Nephron progenitor cell (in vitro differentiated cells): ENCODE measurements at regions not wholly inside any gene's neighbourhood (a gene's known extent, or its start where the extent isn't known, plus 50 kb on each side); places are given as distances from the start of the nearest gene placed in this dataset.

Experiments used
- DNase-seq: peaks from one replicate; pipeline ENCODE4 v3.0.0; 2021
- H3K27ac Mint-ChIP-seq: 2 replicates; pipeline ENCODE4 v1.8.0; 2021; ENCODE audit warnings: mild to moderate bottlenecking, moderate library complexity, mixed read lengths
- H3K27me3 Mint-ChIP-seq: 2 replicates; pipeline ENCODE4 v1.8.0; 2021; ENCODE audit warnings: mild to moderate bottlenecking, low read depth, mixed read lengths; ENCODE audit not compliant: poor library complexity
- H3K36me3 Mint-ChIP-seq: 2 replicates; pipeline ENCODE4 v1.8.0; 2021; ENCODE audit warnings: low read depth, mixed read lengths
- H3K4me1 Mint-ChIP-seq: 2 replicates; pipeline ENCODE4 v1.8.0; 2021; ENCODE audit warnings: mixed read lengths
- H3K4me3 Mint-ChIP-seq: 2 replicates; pipeline ENCODE4 v1.8.0; 2021; ENCODE audit warnings: mild to moderate bottlenecking, moderate library complexity, mixed read lengths
- H3K9me3 Mint-ChIP-seq: 2 replicates; pipeline ENCODE4 v1.8.0; 2021; ENCODE audit warnings: mild to moderate bottlenecking, moderate library complexity, mixed read lengths
- TF ChIP-seq, protein P1 (sequence below): fragments of 200-600 bp; sonication (generic); IDR thresholded peaks from 2 replicates; pipeline ENCODE4 v1.5.0; 2021; ENCODE audit warnings: antibody characterized with exemption

DNA sequence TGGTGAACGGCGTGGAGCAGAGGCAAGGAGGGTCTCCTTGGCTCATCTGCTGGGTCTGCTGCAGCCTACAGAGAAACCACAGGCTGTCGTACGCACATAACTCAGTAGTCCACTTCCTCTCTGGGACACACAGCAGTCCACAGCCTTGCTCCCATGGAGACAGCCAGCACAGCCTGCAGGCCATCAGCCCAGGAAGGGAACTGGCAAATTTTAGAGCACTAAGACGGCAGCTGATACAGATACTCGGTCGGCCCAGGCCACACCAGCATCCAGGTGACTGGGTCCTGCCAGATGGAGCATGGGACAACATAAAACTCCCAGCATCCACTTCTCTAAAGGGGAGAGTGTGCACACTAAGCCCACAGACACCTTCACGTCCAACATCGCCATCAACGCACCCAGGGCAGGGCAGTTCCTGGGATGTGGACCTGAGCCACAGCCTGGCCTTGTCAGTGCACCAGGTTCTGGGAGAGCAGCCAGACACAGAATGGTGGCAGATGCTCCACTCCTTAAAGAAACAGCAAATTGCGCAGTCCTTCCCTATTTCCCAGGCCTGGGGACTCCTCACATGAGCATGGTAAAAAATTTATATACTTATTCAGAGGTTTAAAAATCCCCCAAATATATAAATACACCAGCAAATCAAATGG lies 247.1 kb upstream of the RAB4A start:
- no peaks in the 10 kb centered on the region for H3K36me3 Mint-ChIP-seq
- H3K9me3 Mint-ChIP-seq = no peaks in the 10 kb centered on the region
- no peak overlapping the region for H3K4me3 Mint-ChIP-seq
- no peak overlapping the region for H3K27ac Mint-ChIP-seq
- peaks cover 6% of the 10 kb centered on the region for H3K27me3 Mint-ChIP-seq
- peaks cover 64% of the 10 kb centered on the region for H3K4me1 Mint-ChIP-seq
- TF ChIP-seq, protein P1, sequence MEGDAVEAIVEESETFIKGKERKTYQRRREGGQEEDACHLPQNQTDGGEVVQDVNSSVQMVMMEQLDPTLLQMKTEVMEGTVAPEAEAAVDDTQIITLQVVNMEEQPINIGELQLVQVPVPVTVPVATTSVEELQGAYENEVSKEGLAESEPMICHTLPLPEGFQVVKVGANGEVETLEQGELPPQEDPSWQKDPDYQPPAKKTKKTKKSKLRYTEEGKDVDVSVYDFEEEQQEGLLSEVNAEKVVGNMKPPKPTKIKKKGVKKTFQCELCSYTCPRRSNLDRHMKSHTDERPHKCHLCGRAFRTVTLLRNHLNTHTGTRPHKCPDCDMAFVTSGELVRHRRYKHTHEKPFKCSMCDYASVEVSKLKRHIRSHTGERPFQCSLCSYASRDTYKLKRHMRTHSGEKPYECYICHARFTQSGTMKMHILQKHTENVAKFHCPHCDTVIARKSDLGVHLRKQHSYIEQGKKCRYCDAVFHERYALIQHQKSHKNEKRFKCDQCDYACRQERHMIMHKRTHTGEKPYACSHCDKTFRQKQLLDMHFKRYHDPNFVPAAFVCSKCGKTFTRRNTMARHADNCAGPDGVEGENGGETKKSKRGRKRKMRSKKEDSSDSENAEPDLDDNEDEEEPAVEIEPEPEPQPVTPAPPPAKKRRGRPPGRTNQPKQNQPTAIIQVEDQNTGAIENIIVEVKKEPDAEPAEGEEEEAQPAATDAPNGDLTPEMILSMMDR = no peak
- no peak for DNase-seq

DNA sequence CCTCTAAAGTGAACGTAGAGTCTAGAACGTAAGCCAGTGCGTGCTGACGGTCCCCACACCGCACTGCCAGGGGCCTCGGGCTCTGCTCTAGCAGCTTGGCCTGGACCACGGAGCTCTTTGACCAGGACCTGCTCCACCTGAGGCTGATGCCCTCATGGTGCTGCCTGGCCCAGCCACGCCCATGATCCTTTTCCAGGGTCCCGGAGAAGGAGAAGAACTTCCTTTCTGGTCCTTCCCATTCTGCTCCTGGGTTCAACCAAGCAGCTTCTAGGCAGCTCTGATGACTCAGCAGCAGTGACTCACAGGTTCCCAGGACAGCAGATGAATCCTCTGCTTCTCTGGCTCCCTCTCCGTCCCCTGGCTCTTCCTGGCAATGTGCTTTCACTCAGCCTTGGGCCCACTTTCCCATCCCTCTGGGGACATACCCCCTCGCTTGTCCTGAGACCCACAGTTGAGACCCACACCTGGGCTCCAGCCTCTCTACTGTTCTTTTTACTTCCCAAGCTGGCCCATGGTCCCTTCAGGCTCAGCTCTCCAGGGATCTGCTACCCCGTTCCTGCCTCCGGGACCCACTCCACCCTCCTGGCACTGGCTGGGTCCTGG lies 246.3 kb upstream of the RAB4A start:
- TF ChIP-seq, protein P1 = no peak
- Mint-ChIP-seq H3K27ac (no peak overlapping the region), H3K27me3 (peaks cover 10% of the 10 kb centered on the region), H3K9me3 (no peaks in the 10 kb centered on the region), H3K4me3 (no peak overlapping the region), H3K36me3 (no peaks in the 10 kb centered on the region), H3K4me1 (peaks cover 73% of the 10 kb centered on the region)
- DNase-seq = no peak

DNA sequence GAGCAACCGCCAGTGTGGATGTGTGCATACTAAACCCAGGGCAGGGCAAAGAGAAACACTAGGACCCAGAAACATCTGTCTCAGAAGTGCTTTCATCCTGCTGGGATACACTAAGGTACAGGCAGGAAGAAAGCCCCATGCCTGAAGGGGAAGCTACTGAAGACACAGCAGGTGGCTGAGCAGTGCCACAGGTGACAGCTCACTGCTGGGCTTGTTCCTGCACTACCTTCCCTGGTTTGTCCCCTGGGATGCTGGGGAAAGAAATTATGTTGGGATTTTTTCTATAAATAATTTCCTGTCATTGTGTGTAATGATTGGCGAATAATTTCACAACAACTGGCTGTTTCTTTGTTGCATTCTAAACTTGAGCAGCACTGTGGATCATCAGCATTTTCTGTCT lies 245.3 kb upstream of the RAB4A start:
- no peaks in the 10 kb centered on the region for H3K36me3 Mint-ChIP-seq
- H3K4me3 Mint-ChIP-seq = no peak overlapping the region
- H3K9me3 Mint-ChIP-seq = no peaks in the 10 kb centered on the region
- TF ChIP-seq, protein P1 = no peak
- DNase-seq = no peak
- peaks cover 10% of the 10 kb centered on the region for H3K27me3 Mint-ChIP-seq
- H3K4me1 Mint-ChIP-seq = peaks cover 80% of the 10 kb centered on the region
- no peak overlapping the region for H3K27ac Mint-ChIP-seq

DNA sequence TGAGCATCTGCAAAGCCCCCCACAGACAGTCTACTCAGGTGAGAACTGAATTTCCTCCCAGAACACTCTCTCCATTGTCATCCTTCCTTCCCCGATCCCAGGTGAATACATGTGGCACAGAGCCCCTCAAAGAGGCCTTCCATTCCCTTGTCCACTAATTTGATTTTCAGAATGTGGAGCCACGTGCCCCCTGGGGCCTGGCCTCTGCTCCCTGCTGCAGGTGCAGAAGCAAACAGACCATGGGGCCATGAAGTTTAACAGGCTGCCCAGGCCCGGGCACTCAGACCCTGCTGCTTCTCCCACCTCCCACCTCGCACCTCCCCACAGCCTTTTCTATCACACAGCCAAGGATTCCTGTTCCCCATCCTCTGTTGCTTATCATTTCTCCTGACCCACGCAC lies 243.8 kb upstream of the RAB4A start:
- H3K4me1 Mint-ChIP-seq = peaks cover 95% of the 10 kb centered on the region

DNA sequence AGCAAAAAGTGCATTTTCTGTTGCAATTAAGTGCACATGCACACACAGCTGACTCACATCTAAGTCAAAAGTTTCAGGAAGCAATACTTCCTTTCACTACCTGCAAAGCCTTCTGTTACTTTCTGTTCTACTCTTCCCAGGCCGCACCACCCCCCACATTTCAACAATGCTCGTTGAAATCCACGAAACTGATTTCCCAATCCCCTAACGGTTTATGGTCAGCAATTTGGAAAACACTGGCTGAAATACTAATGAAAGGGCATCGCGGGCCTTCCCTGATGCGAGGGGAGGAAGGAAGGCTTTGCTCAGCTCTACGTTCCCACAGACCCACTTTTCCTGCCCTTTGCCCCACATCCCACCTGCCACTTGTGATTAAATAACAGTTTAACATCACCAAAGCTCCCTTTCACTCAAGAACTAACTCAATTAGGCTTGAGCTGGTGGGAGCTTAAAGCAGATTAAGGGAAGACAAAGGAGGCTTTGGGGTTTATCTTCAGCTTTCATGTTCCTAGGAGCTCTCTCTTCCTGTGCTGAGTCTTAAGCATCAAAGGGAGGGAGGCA lies 243.2 kb upstream of the RAB4A start:
- DNase-seq = no peak
- Mint-ChIP-seq H3K36me3 (no peaks in the 10 kb centered on the region), H3K9me3 (no peaks in the 10 kb centered on the region), H3K27ac (no peak overlapping the region), H3K27me3 (peaks cover 10% of the 10 kb centered on the region), H3K4me3 (peak overlapping the region; percentile 0), H3K4me1 (peaks cover 95% of the 10 kb centered on the region)
- TF ChIP-seq, protein P1 = no peak

More for the DNA sequence above, 243.8 kb upstream of the RAB4A start:
- TF ChIP-seq, protein P1 = no peak
- Mint-ChIP-seq H3K4me3 (no peak overlapping the region), H3K36me3 (no peaks in the 10 kb centered on the region), H3K27me3 (peaks cover 10% of the 10 kb centered on the region), H3K9me3 (no peaks in the 10 kb centered on the region), H3K27ac (no peak overlapping the region)
- DNase-seq = no peak
